ENCODE measurements at regions not wholly inside any gene's neighbourhood (a gene's known extent, or its start where the extent isn't known, plus 50 kb on each side); places are given as distances from the start of the nearest gene placed in this dataset.

DNA sequence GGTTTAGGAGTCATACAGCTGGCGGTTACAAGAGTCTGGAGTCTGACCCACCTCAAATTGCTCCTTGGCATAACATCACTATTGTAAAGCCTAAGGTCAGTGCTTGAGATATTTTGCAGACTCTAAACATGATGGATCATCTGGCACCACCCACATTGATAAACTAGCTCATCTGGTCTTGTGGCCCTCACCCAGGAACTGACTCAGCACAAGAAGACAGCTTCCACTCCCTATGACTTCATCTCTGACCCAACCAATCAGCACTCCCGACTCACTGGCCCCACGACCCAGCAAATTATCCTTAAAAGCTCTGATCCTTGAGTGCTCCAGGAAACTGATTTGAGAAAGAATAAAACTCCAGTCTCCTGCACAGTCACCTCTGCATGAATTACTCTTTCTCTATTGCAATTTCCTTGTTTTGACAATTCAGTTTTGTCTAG is 115.9 kb downstream of the CD24 start:
- TF ChIP-seq, protein P1, sequence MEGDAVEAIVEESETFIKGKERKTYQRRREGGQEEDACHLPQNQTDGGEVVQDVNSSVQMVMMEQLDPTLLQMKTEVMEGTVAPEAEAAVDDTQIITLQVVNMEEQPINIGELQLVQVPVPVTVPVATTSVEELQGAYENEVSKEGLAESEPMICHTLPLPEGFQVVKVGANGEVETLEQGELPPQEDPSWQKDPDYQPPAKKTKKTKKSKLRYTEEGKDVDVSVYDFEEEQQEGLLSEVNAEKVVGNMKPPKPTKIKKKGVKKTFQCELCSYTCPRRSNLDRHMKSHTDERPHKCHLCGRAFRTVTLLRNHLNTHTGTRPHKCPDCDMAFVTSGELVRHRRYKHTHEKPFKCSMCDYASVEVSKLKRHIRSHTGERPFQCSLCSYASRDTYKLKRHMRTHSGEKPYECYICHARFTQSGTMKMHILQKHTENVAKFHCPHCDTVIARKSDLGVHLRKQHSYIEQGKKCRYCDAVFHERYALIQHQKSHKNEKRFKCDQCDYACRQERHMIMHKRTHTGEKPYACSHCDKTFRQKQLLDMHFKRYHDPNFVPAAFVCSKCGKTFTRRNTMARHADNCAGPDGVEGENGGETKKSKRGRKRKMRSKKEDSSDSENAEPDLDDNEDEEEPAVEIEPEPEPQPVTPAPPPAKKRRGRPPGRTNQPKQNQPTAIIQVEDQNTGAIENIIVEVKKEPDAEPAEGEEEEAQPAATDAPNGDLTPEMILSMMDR (IDR thresholded peaks at IDR 0.05 in 2 of 3, conservative IDR thresholded peaks at IDR 0.05 in 1 of 3; ENCODE audit: borderline replicate concordance in 1 of 3, insufficient read depth in 1 of 3, low read depth in 2 of 3, low read length in 2 of 3), result no peak
- TF ChIP-seq SP1 (IDR thresholded peaks at IDR 0.05; ENCODE audit: low read depth) (no peak), EZH2phosphoT487 (IDR thresholded peaks at IDR 0.05; ENCODE audit: borderline replicate concordance) (no peak), ATF3 (IDR thresholded peaks at IDR 0.05) (no peak), EZH2 (IDR thresholded peaks at IDR 0.05) (no peak), SRF (IDR thresholded peaks at IDR 0.05; ENCODE audit: low read depth) (no peak)
